HEK293 (cell line): ENCODE measurements at regions not wholly inside any gene's neighbourhood (a gene's known extent, or its start where the extent isn't known, plus 50 kb on each side); places are given as distances from the start of the nearest gene placed in this dataset.

ENCODE experiments used
- ZNF621 ChIP-seq: fragments of 450-650 bp; formaldehyde crosslinking; IDR thresholded peaks from 2 replicates; pipeline ENCODE4 v1.5.1; 2017; ENCODE audit warnings: missing biosample characterization, missing genetic modification characterization
- TF ChIP-seq, protein P1 (sequence below): fragments of 450-650 bp; formaldehyde crosslinking; IDR thresholded peaks from 2 replicates; pipeline ENCODE4 v1.5.1; 2016; ENCODE audit warnings: missing biosample characterization, missing genetic modification characterization
- TF ChIP-seq, protein P2 (sequence below): fragments of 450-650 bp; formaldehyde crosslinking; IDR thresholded peaks from 2 replicates; pipeline ENCODE4 v1.5.1; 2016; ENCODE audit warnings: missing biosample characterization, missing genetic modification characterization, low read depth

DNA sequence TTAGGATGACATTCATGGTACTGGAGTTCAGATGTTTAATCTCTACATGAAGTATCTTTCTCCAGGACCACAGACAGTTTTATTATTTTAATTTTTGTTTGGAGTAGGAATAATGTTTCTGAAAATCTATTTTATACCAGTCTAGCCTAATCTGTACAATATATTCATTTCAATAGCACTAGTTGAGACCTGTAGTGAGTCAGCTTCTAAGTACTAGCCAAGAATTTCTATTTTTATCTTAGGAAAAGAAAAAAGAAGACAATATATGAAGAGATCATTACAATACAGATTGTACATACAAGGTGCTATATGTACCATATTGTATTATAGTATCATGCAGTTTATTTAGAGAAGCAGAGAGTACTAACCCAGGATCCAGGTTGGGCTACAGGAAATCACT, 826.9 kb upstream of the PIK3C3 start:
- TF ChIP-seq, protein P1, sequence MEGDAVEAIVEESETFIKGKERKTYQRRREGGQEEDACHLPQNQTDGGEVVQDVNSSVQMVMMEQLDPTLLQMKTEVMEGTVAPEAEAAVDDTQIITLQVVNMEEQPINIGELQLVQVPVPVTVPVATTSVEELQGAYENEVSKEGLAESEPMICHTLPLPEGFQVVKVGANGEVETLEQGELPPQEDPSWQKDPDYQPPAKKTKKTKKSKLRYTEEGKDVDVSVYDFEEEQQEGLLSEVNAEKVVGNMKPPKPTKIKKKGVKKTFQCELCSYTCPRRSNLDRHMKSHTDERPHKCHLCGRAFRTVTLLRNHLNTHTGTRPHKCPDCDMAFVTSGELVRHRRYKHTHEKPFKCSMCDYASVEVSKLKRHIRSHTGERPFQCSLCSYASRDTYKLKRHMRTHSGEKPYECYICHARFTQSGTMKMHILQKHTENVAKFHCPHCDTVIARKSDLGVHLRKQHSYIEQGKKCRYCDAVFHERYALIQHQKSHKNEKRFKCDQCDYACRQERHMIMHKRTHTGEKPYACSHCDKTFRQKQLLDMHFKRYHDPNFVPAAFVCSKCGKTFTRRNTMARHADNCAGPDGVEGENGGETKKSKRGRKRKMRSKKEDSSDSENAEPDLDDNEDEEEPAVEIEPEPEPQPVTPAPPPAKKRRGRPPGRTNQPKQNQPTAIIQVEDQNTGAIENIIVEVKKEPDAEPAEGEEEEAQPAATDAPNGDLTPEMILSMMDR (tag by site-specific recombination) = no peak
- TF ChIP-seq, protein P2, sequence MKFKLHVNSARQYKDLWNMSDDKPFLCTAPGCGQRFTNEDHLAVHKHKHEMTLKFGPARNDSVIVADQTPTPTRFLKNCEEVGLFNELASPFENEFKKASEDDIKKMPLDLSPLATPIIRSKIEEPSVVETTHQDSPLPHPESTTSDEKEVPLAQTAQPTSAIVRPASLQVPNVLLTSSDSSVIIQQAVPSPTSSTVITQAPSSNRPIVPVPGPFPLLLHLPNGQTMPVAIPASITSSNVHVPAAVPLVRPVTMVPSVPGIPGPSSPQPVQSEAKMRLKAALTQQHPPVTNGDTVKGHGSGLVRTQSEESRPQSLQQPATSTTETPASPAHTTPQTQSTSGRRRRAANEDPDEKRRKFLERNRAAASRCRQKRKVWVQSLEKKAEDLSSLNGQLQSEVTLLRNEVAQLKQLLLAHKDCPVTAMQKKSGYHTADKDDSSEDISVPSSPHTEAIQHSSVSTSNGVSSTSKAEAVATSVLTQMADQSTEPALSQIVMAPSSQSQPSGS = no peak
- TF ChIP-seq ZNF621 (tag by site-specific recombination) = no peak
